Lower leg skin (tissue), 4 donors: ENCODE measurements at regions not wholly inside any gene's neighbourhood (a gene's known extent, or its start where the extent isn't known, plus 50 kb on each side); places are given as distances from the start of the nearest gene placed in this dataset.

ENCODE experiments used
- DNase-seq, 2 donors: peaks; one replicate each; pipeline ENCODE4 v3.0.0-alpha.2; 2019; ENCODE audit warnings: low spot score in 2 of 2
- H3K4me3 ChIP-seq: fragments of 200-600 bp; sonication (generic); 2 replicates; pipeline ENCODE4 v1.5.1; 2017; ENCODE audit warnings: mild to moderate bottlenecking, low read depth; ENCODE audit not compliant: poor library complexity, severe bottlenecking
- POLR2A ChIP-seq, 2 donors: fragments of 450-650 bp; IDR thresholded peaks; one replicate each; pipeline ENCODE4 v1.6.1; 2016 to 2017; ENCODE audit warnings: antibody characterized with exemption in 2 of 2, mild to moderate bottlenecking in 1 of 2, moderate library complexity in 1 of 2
- WGBS, 2 donors: methylation state at CpG; one replicate each; pipeline ENCODE4 v1.1.5; 2018; 5-methylcytosine and 5-hydroxymethylcytosine counted together
- intact Hi-C: fragments of 100-400 bp; cut with DNase I; formaldehyde crosslinking; loops from one replicate; pipeline ENCODE4 v1.15.0; 2023; ENCODE audit warnings: low total_unique reads
- TF ChIP-seq, protein P1 (sequence below), 3 donors: fragments of 450-650 bp; IDR thresholded peaks; one replicate each; pipeline ENCODE4 v1.5.1; 2016; ENCODE audit warnings: antibody characterized with exemption in 3 of 3, mild to moderate bottlenecking in 3 of 3, moderate library complexity in 2 of 3

DNA sequence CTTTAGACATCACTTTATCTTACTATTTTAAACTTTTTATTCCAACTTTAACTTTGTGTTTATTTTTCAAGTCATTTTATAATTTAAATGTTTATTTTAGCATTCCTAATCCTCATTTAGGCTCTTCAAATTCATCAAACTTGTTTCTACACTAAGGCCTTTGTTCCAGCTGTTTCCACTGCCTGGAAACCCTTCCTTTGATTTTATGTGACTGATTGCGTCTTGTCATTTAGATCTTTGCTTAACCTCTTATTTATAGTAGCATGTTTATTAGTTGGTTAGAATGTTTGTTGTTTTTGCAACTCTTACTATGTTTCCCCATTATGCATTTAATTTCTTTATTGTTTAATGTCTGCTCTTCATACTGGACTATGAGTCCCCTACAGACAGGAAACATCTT lies 132.0 kb downstream of the FAM181B start:
- intact Hi-C loops, result no loop called here
- DNase-seq, result no peak
- TF ChIP-seq POLR2A (IDR thresholded peaks at IDR 0.05), result no peak
- TF ChIP-seq, protein P1, sequence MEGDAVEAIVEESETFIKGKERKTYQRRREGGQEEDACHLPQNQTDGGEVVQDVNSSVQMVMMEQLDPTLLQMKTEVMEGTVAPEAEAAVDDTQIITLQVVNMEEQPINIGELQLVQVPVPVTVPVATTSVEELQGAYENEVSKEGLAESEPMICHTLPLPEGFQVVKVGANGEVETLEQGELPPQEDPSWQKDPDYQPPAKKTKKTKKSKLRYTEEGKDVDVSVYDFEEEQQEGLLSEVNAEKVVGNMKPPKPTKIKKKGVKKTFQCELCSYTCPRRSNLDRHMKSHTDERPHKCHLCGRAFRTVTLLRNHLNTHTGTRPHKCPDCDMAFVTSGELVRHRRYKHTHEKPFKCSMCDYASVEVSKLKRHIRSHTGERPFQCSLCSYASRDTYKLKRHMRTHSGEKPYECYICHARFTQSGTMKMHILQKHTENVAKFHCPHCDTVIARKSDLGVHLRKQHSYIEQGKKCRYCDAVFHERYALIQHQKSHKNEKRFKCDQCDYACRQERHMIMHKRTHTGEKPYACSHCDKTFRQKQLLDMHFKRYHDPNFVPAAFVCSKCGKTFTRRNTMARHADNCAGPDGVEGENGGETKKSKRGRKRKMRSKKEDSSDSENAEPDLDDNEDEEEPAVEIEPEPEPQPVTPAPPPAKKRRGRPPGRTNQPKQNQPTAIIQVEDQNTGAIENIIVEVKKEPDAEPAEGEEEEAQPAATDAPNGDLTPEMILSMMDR (IDR thresholded peaks at IDR 0.05), result no peak
- WGBS, 2 donors, result 62 to 63% methylated on average over 1 of the region's 1 CpG
- no peak overlapping the region for H3K4me3 ChIP-seq

DNA sequence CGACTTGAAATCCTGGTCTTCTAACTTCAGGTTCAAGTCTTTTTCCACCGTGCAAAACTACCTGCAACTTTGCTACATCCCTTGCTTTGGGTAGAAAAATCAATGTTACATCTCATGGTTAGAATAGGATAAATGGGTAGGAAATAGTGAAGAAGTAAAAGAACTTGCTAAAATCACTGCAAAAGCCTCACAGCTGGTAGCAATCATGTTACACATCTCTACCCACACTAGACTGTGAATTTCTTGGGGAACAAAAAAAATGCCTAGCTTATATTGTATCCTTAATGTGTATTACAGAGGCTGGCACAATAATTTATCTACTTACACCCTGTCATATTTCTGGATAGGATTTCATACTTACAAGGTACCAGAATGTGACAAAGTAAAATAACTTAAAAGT lies 133.8 kb downstream of the FAM181B start:
- H3K4me3 ChIP-seq, result no peak overlapping the region
- TF ChIP-seq, protein P1 (IDR thresholded peaks at IDR 0.05), result no peak
- no peak for TF ChIP-seq POLR2A (IDR thresholded peaks at IDR 0.05)
- no peak for DNase-seq
- intact Hi-C loops, result no loop called here
- WGBS, 2 donors, result 77 to 78% methylated on average over 2 of the region's 2 CpGs

DNA sequence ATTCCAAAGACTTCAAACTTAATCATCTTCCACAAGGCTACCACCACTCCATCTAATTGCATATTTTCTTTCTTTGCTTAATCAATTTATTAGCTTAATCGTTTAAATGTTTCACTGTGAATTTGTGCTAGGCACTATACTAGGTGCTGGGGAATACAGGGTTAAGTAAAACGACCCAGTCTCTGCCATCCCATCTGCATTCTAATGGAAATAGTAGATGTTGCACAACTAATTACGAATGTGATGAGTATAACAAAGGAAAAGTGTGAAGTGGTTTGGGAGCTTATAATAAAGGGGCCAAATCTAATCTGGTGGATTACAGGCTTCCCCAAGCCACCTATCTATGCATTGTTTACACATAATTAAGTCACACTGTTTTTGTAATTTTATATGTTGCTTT lies 147.1 kb downstream of the FAM181B start:
- H3K4me3 ChIP-seq, result no peak overlapping the region
- intact Hi-C loops, result no loop called here
- TF ChIP-seq, protein P1 (IDR thresholded peaks at IDR 0.05), result no peak
- no peak for TF ChIP-seq POLR2A (IDR thresholded peaks at IDR 0.05)
- WGBS, 2 donors, result 47 to 54% methylated on average over 3 of the region's 3 CpGs
- no peak for DNase-seq

DNA sequence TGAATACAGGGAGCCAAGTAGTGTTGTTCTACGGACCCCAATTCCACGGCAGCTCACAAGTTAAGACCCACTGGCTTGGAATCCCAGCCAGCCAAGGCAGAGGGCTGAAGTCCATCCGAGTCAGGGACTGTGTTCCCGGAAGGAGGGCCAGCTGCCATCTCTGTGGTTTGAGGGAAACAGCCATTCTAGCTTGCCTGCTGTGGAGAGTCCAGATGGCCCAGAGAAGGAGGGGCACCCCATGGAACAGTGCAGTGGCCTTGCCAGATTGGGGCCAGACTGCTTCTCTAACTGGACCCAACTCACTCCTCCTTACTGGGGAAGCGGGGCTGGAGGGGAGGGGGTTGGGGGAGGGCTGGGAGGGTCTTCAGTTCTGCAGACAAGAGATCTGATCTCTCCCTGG lies 156.4 kb downstream of the FAM181B start:
- no peak for DNase-seq
- TF ChIP-seq, protein P1 (IDR thresholded peaks at IDR 0.05), result no peak
- intact Hi-C loops, result no loop called here
- no peak overlapping the region for H3K4me3 ChIP-seq
- WGBS, 2 donors, result 58 to 87% methylated on average over 4 to 5 of the region's 5 CpGs

DNA sequence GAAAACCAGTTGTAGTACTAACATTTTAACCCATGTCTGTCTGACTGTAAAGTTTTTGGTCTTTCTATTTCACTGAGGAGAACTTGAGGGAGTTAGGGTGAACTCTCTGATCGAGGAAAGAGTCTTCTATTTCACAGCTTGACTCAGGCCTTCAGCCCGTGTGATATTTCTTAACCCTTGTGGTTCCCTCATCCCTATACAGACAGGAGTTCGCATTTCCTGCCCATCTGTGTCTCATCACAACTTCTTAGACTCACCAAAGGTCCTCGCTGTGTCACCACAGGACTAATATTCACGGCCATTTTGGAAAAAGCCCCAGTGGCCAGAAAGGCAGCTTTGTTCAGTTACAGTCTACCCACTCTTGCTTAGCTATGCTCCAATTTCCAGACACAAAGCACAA lies 172.8 kb downstream of the FAM181B start:
- intact Hi-C loops, result no loop called here
- no peak for TF ChIP-seq POLR2A (IDR thresholded peaks at IDR 0.05)
- TF ChIP-seq, protein P1 (IDR thresholded peaks at IDR 0.05), result no peak
- WGBS, 2 donors, result 51 to 59% methylated on average over 5 of the region's 5 CpGs
- H3K4me3 ChIP-seq, result no peak overlapping the region
- no peak for DNase-seq

DNA sequence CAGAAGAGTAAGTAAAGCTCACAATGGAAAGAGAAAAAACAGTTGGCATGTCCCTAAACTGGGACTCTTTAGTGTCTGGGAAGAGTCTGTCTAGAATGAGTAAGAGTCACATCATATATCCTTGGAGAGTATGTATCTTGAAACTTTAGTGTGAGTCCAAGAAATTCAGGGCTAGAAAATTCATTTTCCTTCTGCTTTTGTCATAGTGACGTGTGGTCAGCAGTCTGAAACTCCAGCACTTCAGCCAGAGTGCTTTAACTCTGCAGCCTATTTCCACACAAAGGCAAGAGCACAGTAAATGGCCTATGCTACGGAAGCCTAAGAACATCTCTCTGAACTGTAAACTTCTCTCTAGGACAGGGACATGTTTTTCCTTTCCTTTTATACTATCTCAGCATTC lies 174.1 kb downstream of the FAM181B start:
- DNase-seq, result no peak
- 71 to 77% methylated on average over 2 of the region's 2 CpGs for WGBS, 2 donors
- TF ChIP-seq, protein P1 (IDR thresholded peaks at IDR 0.05), result no peak
- TF ChIP-seq POLR2A (IDR thresholded peaks at IDR 0.05), result no peak
- intact Hi-C loops, result no loop called here
- no peak overlapping the region for H3K4me3 ChIP-seq
